HFFc6 (cell line): ENCODE measurements at regions not wholly inside any gene's neighbourhood (a gene's known extent, or its start where the extent isn't known, plus 50 kb on each side); places are given as distances from the start of the nearest gene placed in this dataset.

Experiments
- DNase-seq: peaks from one replicate; pipeline ENCODE4 v3.0.0-alpha.2; 2018
- H3K27ac Mint-ChIP-seq: 2 replicates; pipeline ENCODE4 v1.8.0; 2020; ENCODE audit warnings: mild to moderate bottlenecking, mixed read lengths
- H3K27me3 Mint-ChIP-seq: 2 replicates; pipeline ENCODE4 v1.8.0; 2021; ENCODE audit warnings: mild to moderate bottlenecking, moderate library complexity, mixed read lengths; ENCODE audit not compliant: insufficient read depth
- H3K36me3 Mint-ChIP-seq: 2 replicates; pipeline ENCODE4 v1.8.0; 2021; ENCODE audit warnings: low read depth, mixed read lengths
- H3K4me1 Mint-ChIP-seq: 2 replicates; pipeline ENCODE4 v1.8.0; 2020; ENCODE audit warnings: low read depth, mixed read lengths
- H3K4me3 Mint-ChIP-seq: 2 replicates; pipeline ENCODE4 v1.8.0; 2020; ENCODE audit warnings: mild to moderate bottlenecking, moderate library complexity, mixed read lengths
- H3K9me3 Mint-ChIP-seq: 2 replicates; pipeline ENCODE4 v1.8.0; 2020; ENCODE audit warnings: mild to moderate bottlenecking, mixed read lengths
- CTCF ChIP-seq: fragments of 200-600 bp; sonication (generic); IDR thresholded peaks from 2 replicates; pipeline ENCODE4 v1.5.0; 2021; ENCODE audit warnings: antibody characterized with exemption, mild to moderate bottlenecking

GRCh38 chr3:194067949-194068362 is 68.0 kb upstream of the HES1 start:
- no peak for TF ChIP-seq CTCF
- Mint-ChIP-seq H3K4me3 (no peak overlapping the region), H3K4me1 (peaks cover 21% of the 10 kb centered on the region), H3K9me3 (peaks cover 31% of the 10 kb centered on the region), H3K27ac (no peak overlapping the region), H3K36me3 (peaks cover 12% of the 10 kb centered on the region; the same call in 1 of the 2 replicates), H3K27me3 (peaks cover 19% of the 10 kb centered on the region)
- peak; percentile 34 for DNase-seq

- Mint-ChIP-seq H3K27ac (peak overlapping the region; percentile 27; the same call in 1 of the 2 replicates), H3K9me3 (peaks cover 31% of the 10 kb centered on the region), H3K4me3 (peak overlapping the region; percentile 58), H3K27me3 (peaks cover 23% of the 10 kb centered on the region), H3K36me3 (peaks cover 12% of the 10 kb centered on the region; the same call in 1 of the 2 replicates), H3K4me1 (peaks cover 21% of the 10 kb centered on the region)
- TF ChIP-seq CTCF = no peak
- no peak for DNase-seq
Measured at GRCh38 chr3:194069421-194070219, 66.3 kb upstream of the HES1 start.

DNA sequence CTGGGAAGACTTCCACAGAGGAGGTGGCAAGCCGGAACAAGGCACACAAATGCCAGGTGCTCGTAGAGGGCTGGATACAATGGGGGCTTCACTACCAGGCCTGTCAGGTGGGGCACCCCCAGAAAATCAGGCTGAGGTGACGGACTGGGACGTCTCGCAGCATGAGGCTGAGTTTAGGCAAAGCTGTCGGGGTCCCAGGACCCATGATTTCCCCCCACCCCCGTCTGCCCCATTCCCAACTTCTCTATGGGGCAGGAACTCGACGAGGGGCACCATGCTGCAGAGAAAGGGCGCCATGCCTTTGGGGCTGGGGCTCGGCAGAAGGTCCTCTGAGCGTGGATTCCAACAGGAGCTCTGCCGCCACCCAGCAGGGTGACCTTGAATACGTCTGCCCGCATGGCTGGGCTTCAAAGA is 65.7 kb upstream of the HES1 start:
- peaks cover 21% of the 10 kb centered on the region for H3K4me1 Mint-ChIP-seq
- H3K36me3 Mint-ChIP-seq = peaks cover 12% of the 10 kb centered on the region; the same call in 1 of the 2 replicates
- peaks cover 24% of the 10 kb centered on the region for H3K27me3 Mint-ChIP-seq
- DNase-seq = no peak
- peak overlapping the region; percentile 72 for H3K4me3 Mint-ChIP-seq
- TF ChIP-seq CTCF = no peak
- peak overlapping the region; percentile 52 for H3K27ac Mint-ChIP-seq
- peaks cover 31% of the 10 kb centered on the region for H3K9me3 Mint-ChIP-seq

DNA sequence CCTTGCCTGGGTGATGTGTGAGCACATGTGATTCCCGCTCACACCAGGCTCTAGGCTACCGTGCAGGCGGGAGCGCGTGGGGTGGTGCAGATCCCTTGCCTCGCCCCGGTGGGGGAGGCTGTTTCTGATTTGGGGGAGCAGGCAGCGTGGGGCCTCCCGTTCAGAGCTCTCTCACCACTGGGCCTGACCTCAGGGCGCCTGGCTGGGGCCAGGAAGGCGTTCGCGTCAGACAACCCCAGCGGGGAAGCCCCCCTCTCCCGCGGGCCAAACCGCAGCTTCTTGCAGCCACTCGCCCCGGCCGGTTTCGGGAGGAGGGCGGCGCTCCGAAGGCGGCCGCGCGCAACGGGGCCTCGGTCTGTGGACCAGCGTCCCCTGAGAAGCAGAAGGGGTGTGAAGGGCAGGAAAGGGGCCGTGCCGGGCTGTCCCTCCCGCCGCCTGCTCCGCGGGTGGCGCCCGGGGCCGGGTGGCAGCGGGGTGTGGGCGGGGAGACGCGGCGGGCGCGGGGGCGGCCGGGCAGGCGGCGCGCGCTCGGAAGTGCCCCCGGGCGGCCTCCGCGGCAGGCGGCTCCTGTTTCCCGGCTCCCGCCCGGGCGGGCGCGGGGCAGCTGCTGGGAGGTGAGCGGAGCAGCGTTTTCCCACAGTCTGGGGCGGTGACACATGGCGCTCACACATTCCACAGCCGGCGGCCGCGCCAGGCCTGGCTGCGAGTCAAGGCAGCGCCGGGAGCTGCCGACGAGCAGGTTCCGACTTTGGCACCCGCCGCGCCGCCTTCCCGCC is 65.1 kb upstream of the HES1 start:
- peaks cover 21% of the 10 kb centered on the region for H3K4me1 Mint-ChIP-seq
- no peak for TF ChIP-seq CTCF
- H3K27ac Mint-ChIP-seq = peak overlapping the region; percentile 52
- H3K4me3 Mint-ChIP-seq = peak overlapping the region; percentile 72
- H3K36me3 Mint-ChIP-seq = peaks cover 11% of the 10 kb centered on the region; the same call in 1 of the 2 replicates
- peaks cover 30% of the 10 kb centered on the region for H3K9me3 Mint-ChIP-seq
- peaks cover 27% of the 10 kb centered on the region for H3K27me3 Mint-ChIP-seq
- DNase-seq = peak; percentile 81

DNA sequence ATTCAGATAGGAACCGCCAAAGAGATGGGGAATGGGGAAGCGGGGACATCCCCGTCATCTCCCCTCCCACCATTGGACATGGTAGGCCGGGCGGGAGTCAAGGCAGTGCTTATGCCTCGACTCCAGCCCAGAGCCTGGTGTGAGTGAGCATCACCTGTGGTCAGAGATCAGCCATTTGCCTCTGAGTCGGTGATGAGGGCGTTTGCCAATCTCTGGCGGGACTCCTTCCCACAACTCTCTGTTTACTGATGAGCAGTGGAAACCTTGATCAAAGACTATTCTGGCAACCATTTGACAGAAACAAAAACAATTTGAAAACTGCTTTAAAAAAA is 63.9 kb upstream of the HES1 start:
- Mint-ChIP-seq H3K4me1 (peaks cover 21% of the 10 kb centered on the region), H3K9me3 (peaks cover 18% of the 10 kb centered on the region), H3K4me3 (no peak overlapping the region), H3K27ac (no peak overlapping the region), H3K27me3 (peaks cover 33% of the 10 kb centered on the region), H3K36me3 (peaks cover 7% of the 10 kb centered on the region; the same call in 1 of the 2 replicates)
- DNase-seq = no peak
- TF ChIP-seq CTCF = no peak
